PFSK-1 (cell line): ENCODE measurements at regions not wholly inside any gene's neighbourhood (a gene's known extent, or its start where the extent isn't known, plus 50 kb on each side); places are given as distances from the start of the nearest gene placed in this dataset.

Experiments
- FOXP2 ChIP-seq: optimal IDR thresholded peaks from 2 replicates; pipeline ENCODE3; 2011; ENCODE audit warnings: borderline replicate concordance, control low read depth, inconsistent platforms; ENCODE audit not compliant: insufficient read depth; ENCODE audit errors: extremely low read length, extremely low read depth
- POLR2AphosphoS5 ChIP-seq: IDR thresholded peaks from 2 replicates; pipeline ENCODE4 v1.6.1; 2012; ENCODE audit warnings: low read depth, mild to moderate bottlenecking, control low read depth, low read length, moderate library complexity
- SIN3A ChIP-seq: IDR thresholded peaks from 2 replicates; pipeline ENCODE4 v1.6.1; 2012; ENCODE audit warnings: mild to moderate bottlenecking, low read length, moderate library complexity, borderline replicate concordance; ENCODE audit not compliant: insufficient read depth
- TAF1 ChIP-seq: IDR thresholded peaks from 2 replicates; pipeline ENCODE4 v1.6.1; 2012; ENCODE audit warnings: low read length, control low read depth, borderline replicate concordance; ENCODE audit not compliant: insufficient read depth
- TF ChIP-seq, protein P1 (sequence below), 2 experiments: IDR thresholded peaks; 2 replicates each; pipeline versions ENCODE4 v1.6.1 to v1.8.0; 2011 to 2012; ENCODE audit warnings: low read depth in 2 of 2, low read length in 2 of 2, control low read depth in 1 of 2, inconsistent platforms in 1 of 2, mild to moderate bottlenecking in 1 of 2, moderate library complexity in 1 of 2; ENCODE audit not compliant: insufficient read depth in 1 of 2

DNA sequence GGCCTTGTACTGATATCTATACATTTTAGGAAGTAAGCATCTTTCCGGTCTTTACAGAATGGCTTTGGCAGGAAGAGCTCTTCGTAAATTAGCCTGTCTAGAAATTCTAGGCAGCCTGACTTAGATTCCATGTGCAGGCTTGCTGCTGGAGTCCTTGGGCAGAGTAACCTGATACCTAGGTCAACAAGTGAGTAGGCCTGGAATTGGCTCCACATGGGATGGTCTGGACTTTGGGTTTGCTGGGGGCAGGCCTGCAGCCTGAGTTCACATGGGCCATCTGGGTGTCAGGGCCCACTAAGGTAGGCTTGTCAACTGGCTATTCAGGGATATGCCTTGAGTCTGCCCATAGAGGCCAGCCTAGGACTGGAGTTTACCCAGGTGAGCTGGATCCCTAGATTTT, 59.6 kb upstream of the CYYR1 start:
- TF ChIP-seq TAF1 (no peak), POLR2AphosphoS5 (no peak), FOXP2 (no peak), SIN3A (no peak)
- TF ChIP-seq, protein P1, sequence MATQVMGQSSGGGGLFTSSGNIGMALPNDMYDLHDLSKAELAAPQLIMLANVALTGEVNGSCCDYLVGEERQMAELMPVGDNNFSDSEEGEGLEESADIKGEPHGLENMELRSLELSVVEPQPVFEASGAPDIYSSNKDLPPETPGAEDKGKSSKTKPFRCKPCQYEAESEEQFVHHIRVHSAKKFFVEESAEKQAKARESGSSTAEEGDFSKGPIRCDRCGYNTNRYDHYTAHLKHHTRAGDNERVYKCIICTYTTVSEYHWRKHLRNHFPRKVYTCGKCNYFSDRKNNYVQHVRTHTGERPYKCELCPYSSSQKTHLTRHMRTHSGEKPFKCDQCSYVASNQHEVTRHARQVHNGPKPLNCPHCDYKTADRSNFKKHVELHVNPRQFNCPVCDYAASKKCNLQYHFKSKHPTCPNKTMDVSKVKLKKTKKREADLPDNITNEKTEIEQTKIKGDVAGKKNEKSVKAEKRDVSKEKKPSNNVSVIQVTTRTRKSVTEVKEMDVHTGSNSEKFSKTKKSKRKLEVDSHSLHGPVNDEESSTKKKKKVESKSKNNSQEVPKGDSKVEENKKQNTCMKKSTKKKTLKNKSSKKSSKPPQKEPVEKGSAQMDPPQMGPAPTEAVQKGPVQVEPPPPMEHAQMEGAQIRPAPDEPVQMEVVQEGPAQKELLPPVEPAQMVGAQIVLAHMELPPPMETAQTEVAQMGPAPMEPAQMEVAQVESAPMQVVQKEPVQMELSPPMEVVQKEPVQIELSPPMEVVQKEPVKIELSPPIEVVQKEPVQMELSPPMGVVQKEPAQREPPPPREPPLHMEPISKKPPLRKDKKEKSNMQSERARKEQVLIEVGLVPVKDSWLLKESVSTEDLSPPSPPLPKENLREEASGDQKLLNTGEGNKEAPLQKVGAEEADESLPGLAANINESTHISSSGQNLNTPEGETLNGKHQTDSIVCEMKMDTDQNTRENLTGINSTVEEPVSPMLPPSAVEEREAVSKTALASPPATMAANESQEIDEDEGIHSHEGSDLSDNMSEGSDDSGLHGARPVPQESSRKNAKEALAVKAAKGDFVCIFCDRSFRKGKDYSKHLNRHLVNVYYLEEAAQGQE (IDR thresholded peaks at IDR 0.05; ENCODE audit: insufficient read depth in 1 of 2, low read depth in 2 of 2, low read length in 2 of 2), result no peak

DNA sequence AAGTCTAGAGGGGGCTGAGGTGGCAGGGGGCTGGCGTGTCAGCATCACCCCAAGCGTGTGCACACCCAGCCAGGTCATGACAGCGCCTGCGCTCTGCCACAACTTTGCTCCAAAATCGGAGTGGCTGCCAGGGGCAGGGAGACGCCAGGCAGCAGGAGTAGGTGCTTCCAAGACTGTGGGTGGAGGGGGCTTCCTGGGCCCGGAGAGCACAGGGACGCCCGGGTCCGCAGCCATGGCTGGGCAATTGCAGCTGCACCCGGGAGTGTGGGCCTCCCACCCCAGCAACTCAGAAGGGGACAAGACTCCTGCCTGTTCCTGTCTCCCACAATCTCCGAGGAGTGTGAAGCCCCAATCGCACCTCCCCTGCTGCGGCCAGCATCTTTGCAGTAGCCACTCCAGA, 53.1 kb upstream of the CYYR1 start:
- TF ChIP-seq, protein P1 (IDR thresholded peaks at IDR 0.05; ENCODE audit: insufficient read depth in 1 of 2, low read depth in 2 of 2, low read length in 2 of 2), result no peak
- TF ChIP-seq FOXP2 (no peak), TAF1 (no peak), SIN3A (no peak), POLR2AphosphoS5 (no peak)

DNA sequence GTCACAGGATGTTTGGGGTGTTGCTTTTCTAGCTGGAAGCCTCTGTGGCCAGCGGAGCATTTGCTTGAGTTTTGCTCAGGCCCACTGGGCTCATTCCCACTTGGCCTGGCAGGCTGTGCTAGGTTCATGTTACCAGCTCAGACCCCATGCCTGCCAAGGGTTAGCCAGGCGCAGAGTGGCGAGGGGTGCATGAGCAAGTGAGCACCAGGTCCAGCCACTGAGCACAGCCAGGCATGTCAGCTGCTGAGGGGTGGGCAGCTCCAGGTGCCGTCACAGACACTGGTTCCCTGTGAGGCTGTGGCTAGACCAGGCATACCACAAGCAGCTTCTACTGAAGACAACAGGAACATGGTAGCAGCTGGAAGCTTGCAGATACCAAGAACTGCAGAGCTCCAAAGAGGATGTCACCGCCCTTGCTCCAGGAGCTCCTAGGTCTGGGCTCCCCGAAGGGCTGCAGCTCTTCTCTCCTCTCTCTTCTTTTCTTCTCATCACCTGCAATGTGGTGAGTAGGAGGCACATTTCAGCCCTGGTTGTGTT, 52.0 kb upstream of the CYYR1 start:
- TF ChIP-seq SIN3A, result no peak
- no peak for TF ChIP-seq FOXP2
- no peak for TF ChIP-seq TAF1
- TF ChIP-seq, protein P1 (IDR thresholded peaks at IDR 0.05; ENCODE audit: insufficient read depth in 1 of 2, low read depth in 2 of 2, low read length in 2 of 2), result no peak
- no peak for TF ChIP-seq POLR2AphosphoS5
